ENCODE measurements at regions not wholly inside any gene's neighbourhood (a gene's known extent, or its start where the extent isn't known, plus 50 kb on each side); places are given as distances from the start of the nearest gene placed in this dataset.

GRCh38 chr4:34619531-34620162 lies 1624.7 kb downstream of the ARAP2 start:
- ChIA-PET POLR2A (no interaction called here), CTCF (no interaction called here)
- TF ChIP-seq CTCF (IDR thresholded peaks at IDR 0.05; ENCODE audit: control extremely low read depth, extremely low read depth, low read depth, missing control alignments) = no peak
- DNase-seq (ENCODE audit: extremely low spot score) = no peak

- ChIA-PET CTCF (no interaction called here), POLR2A (no interaction called here)
- DNase-seq (ENCODE audit: extremely low spot score) = no peak
- no peak for TF ChIP-seq CTCF (IDR thresholded peaks at IDR 0.05; ENCODE audit: control extremely low read depth, extremely low read depth, low read depth, missing control alignments)
Measured at GRCh38 chr4:34628471-34628870, 1615.8 kb downstream of the ARAP2 start.

- ChIA-PET POLR2A (no interaction called here), CTCF (no interaction called here)
- DNase-seq (ENCODE audit: extremely low spot score) = no peak
- TF ChIP-seq CTCF (IDR thresholded peaks at IDR 0.05; ENCODE audit: control extremely low read depth, extremely low read depth, low read depth, missing control alignments) = no peak
Measured at GRCh38 chr4:34629451-34629850, 1614.9 kb downstream of the ARAP2 start.

- POLR2A ChIA-PET = no interaction called here
- no peak for TF ChIP-seq CTCF (IDR thresholded peaks at IDR 0.05; ENCODE audit: control extremely low read depth, extremely low read depth, low read depth, missing control alignments)
- CTCF ChIA-PET = no interaction called here
- DNase-seq (ENCODE audit: extremely low spot score) = no peak
Measured at GRCh38 chr4:34633241-34633640, 1611.1 kb downstream of the ARAP2 start.

- CTCF ChIA-PET = no interaction called here
- no peak for DNase-seq (ENCODE audit: extremely low spot score)
- no peak for TF ChIP-seq CTCF (IDR thresholded peaks at IDR 0.05; ENCODE audit: control extremely low read depth, extremely low read depth, low read depth, missing control alignments)
- POLR2A ChIA-PET = no interaction called here
Measured at GRCh38 chr4:34636623-34637022, 1607.7 kb downstream of the ARAP2 start.

- TF ChIP-seq CTCF (IDR thresholded peaks at IDR 0.05; ENCODE audit: control extremely low read depth, extremely low read depth, low read depth, missing control alignments) = no peak
- ChIA-PET POLR2A (no interaction called here), CTCF (interaction anchor here (1.3 kb wide), 1 partner anchor 12 kb away, joined by 3 read pairs; no protein-coding TSS in a partner anchor)
- DNase-seq (ENCODE audit: extremely low spot score) = no peak
Measured at GRCh38 chr4:34643476-34643875, 1600.8 kb downstream of the ARAP2 start.
